Upper lobe of left lung (tissue), 6 donors: ENCODE measurements at regions not wholly inside any gene's neighbourhood (a gene's known extent, or its start where the extent isn't known, plus 50 kb on each side); places are given as distances from the start of the nearest gene placed in this dataset.

Experiments
- ATAC-seq, 2 donors: fragments of 200-7000 bp; cut with Tn5 transposase; one replicate each; pipeline ENCODE4 v1.9.1; 2022; ENCODE audit warnings: mild to moderate bottlenecking in 2 of 2, moderate library complexity in 2 of 2; ENCODE audit not compliant: low FRiP score in 2 of 2
- DNase-seq, 2 donors: peaks; one replicate each; pipeline ENCODE4 v3.0.0-alpha.2; 2019 to 2020
- H3K27ac ChIP-seq, 4 donors: fragments of 200-600 bp; sonication (generic); one replicate each; pipeline ENCODE4 v1.5.1; 2016 to 2019
- H3K27me3 ChIP-seq, 4 donors: fragments of 200-600 bp; sonication (generic); one replicate each; pipeline ENCODE4 v1.5.1; 2017 to 2019
- H3K36me3 ChIP-seq, 4 donors: fragments of 200-600 bp; sonication (generic); one replicate each; pipeline ENCODE4 v1.5.1; 2016 to 2019
- H3K4me1 ChIP-seq, 4 donors: fragments of 200-600 bp; sonication (generic); one replicate each; pipeline ENCODE4 v1.5.1; 2018 to 2019
- H3K4me3 ChIP-seq, 4 donors: fragments of 200-600 bp; sonication (generic); one replicate each; pipeline ENCODE4 v1.5.1; 2017 to 2019; ENCODE audit warnings: mild to moderate bottlenecking in 2 of 4, moderate library complexity in 1 of 4
- H3K9me3 ChIP-seq, 4 donors: fragments of 200-600 bp; sonication (generic); one replicate each; pipeline ENCODE4 v1.5.1; 2018 to 2019
- CTCF ChIP-seq, 6 experiments: fragments of 450-650 bp in 4 of 6; fragments of 200-600 bp in 2 of 6; sonication (generic) in 2 of 6; IDR thresholded peaks; one replicate each; pipeline ENCODE4 v1.5.1; 2016 to 2019; ENCODE audit warnings: antibody characterized with exemption in 6 of 6
- EP300 ChIP-seq, 4 donors: sonication (generic); formaldehyde crosslinking; IDR thresholded peaks; one replicate each; pipeline ENCODE4 v1.5.1; 2017; ENCODE audit warnings: antibody characterized with exemption in 4 of 4, control low read depth in 2 of 4
- POLR2A ChIP-seq, 4 donors: fragments of 450-650 bp; IDR thresholded peaks; one replicate each; pipeline ENCODE4 v1.5.1; 2016 to 2017; ENCODE audit warnings: antibody characterized with exemption in 4 of 4, mild to moderate bottlenecking in 2 of 4
- POLR2AphosphoS5 ChIP-seq, 2 donors: sonication (generic); formaldehyde crosslinking; IDR thresholded peaks; one replicate each; pipeline ENCODE4 v1.5.1; 2017; ENCODE audit warnings: antibody characterized with exemption in 2 of 2
- WGBS, 2 donors: methylation state at CpG; one replicate each; pipeline ENCODE4 v1.1.5; 2017 to 2018; 5-methylcytosine and 5-hydroxymethylcytosine counted together
- donor health status: DM: no; HTN: no; CAD: no; lungs with moderate emphysema.
- donor health status: DM: no; HTN: yes; CAD: no; lungs with severe emphysema.

- ATAC-seq (no peak), DNase-seq (no peak)
- H3K4me3 ChIP-seq: no peak overlapping the region
- no peak for TF ChIP-seq POLR2A (IDR thresholded peaks at IDR 0.05)
- no peak for TF ChIP-seq POLR2AphosphoS5 (IDR thresholded peaks at IDR 0.05)
- no peak for TF ChIP-seq CTCF (IDR thresholded peaks at IDR 0.05)
- no peak for TF ChIP-seq EP300 (IDR thresholded peaks at IDR 0.05)
- H3K27me3 ChIP-seq: no peaks in the 10 kb centered on the region
- no peaks in the 10 kb centered on the region for H3K4me1 ChIP-seq
- peaks cover 0 to 4% (median 3%) of the 10 kb centered on the region in 4 donors for H3K9me3 ChIP-seq
- no peaks in the 10 kb centered on the region for H3K36me3 ChIP-seq
- no peak overlapping the region for H3K27ac ChIP-seq
These were observed 204.4 kb upstream of the TMEM72 start for GRCh38 chr10:44706745-44707144.

- Histone ChIP-seq H3K9me3 (no peaks in the 10 kb centered on the region), H3K27ac (no peak overlapping the region), H3K4me3 (no peak overlapping the region), H3K27me3 (no peaks in the 10 kb centered on the region), H3K4me1 (no peaks in the 10 kb centered on the region), H3K36me3 (no peaks in the 10 kb centered on the region)
- WGBS, 2 donors: 50 to 61% methylated on average over 4 of the region's 4 CpGs
- DNase-seq (no peak), ATAC-seq (no peak)
- TF ChIP-seq POLR2A (IDR thresholded peaks at IDR 0.05) (no peak), POLR2AphosphoS5 (IDR thresholded peaks at IDR 0.05) (no peak), EP300 (IDR thresholded peaks at IDR 0.05) (no peak), CTCF (IDR thresholded peaks at IDR 0.05) (no peak)
These were observed 197.8 kb upstream of the TMEM72 start for GRCh38 chr10:44713307-44713706.

GRCh38 chr10:44714451-44714850 lies 196.7 kb upstream of the TMEM72 start:
- ATAC-seq (no peak), DNase-seq (no peak)
- no peak overlapping the region for H3K27ac ChIP-seq
- no peaks in the 10 kb centered on the region for H3K4me1 ChIP-seq
- no peak for TF ChIP-seq EP300 (IDR thresholded peaks at IDR 0.05)
- TF ChIP-seq POLR2A (IDR thresholded peaks at IDR 0.05): no peak
- no peak for TF ChIP-seq CTCF (IDR thresholded peaks at IDR 0.05)
- no peak for TF ChIP-seq POLR2AphosphoS5 (IDR thresholded peaks at IDR 0.05)
- H3K27me3 ChIP-seq: no peaks in the 10 kb centered on the region
- H3K4me3 ChIP-seq: no peak overlapping the region
- H3K36me3 ChIP-seq: no peaks in the 10 kb centered on the region
- WGBS, 2 donors: 90 to 95% methylated on average over 4 of the region's 4 CpGs
- no peaks in the 10 kb centered on the region for H3K9me3 ChIP-seq

- Histone ChIP-seq H3K27ac (no peak overlapping the region), H3K4me1 (no peaks in the 10 kb centered on the region), H3K36me3 (no peaks in the 10 kb centered on the region), H3K4me3 (no peak overlapping the region), H3K9me3 (no peaks in the 10 kb centered on the region), H3K27me3 (no peaks in the 10 kb centered on the region)
- TF ChIP-seq CTCF (IDR thresholded peaks at IDR 0.05): no peak
- 67 to 79% methylated on average over 5 of the region's 5 CpGs for WGBS, 2 donors
- ATAC-seq (peak in 1 of 2 donors; percentile 8), DNase-seq (no peak)
These were observed 196.0 kb upstream of the TMEM72 start for GRCh38 chr10:44715136-44715535.

GRCh38 chr10:44716470-44717015 lies 194.6 kb upstream of the TMEM72 start:
- no peaks in the 10 kb centered on the region for H3K4me1 ChIP-seq
- H3K27me3 ChIP-seq: no peaks in the 10 kb centered on the region
- ATAC-seq: no peak
- no peaks in the 10 kb centered on the region for H3K9me3 ChIP-seq
- TF ChIP-seq POLR2A (IDR thresholded peaks at IDR 0.05) (no peak), EP300 (IDR thresholded peaks at IDR 0.05) (no peak), POLR2AphosphoS5 (IDR thresholded peaks at IDR 0.05) (no peak), CTCF (IDR thresholded peaks at IDR 0.05) (no peak)
- no peak overlapping the region for H3K27ac ChIP-seq
- DNase-seq: no peak
- no peak overlapping the region for H3K4me3 ChIP-seq
- H3K36me3 ChIP-seq: no peaks in the 10 kb centered on the region
- 61 to 67% methylated on average over 4 of the region's 4 CpGs for WGBS, 2 donors
